BLaER1 (cell line): ENCODE measurements at regions not wholly inside any gene's neighbourhood (a gene's known extent, or its start where the extent isn't known, plus 50 kb on each side); places are given as distances from the start of the nearest gene placed in this dataset.

Experiments
- H3K27ac ChIP-seq: shearing (Covaris generic); formaldehyde crosslinking; 2 replicates; pipeline ENCODE4 v1.8.1; 2022
- H3K27me3 ChIP-seq: shearing (Covaris generic); formaldehyde crosslinking; 2 replicates; pipeline ENCODE4 v1.8.1; 2022
- H3K36me3 ChIP-seq: shearing (Covaris generic); formaldehyde crosslinking; 2 replicates; pipeline ENCODE4 v1.8.1; 2022
- H3K4me1 ChIP-seq: shearing (Covaris generic); formaldehyde crosslinking; 2 replicates; pipeline ENCODE4 v1.8.1; 2022
- H3K4me2 ChIP-seq: shearing (Covaris generic); formaldehyde crosslinking; 2 replicates; pipeline ENCODE4 v1.8.1; 2022
- H3K4me3 ChIP-seq: shearing (Covaris generic); formaldehyde crosslinking; 2 replicates; pipeline ENCODE4 v1.8.1; 2022
- H3K9ac ChIP-seq: shearing (Covaris generic); formaldehyde crosslinking; 2 replicates; pipeline ENCODE4 v1.8.1; 2022
- H3K9me3 ChIP-seq: shearing (Covaris generic); formaldehyde crosslinking; 2 replicates; pipeline ENCODE4 v1.8.1; 2022
- H4K20me1 ChIP-seq: shearing (Covaris generic); formaldehyde crosslinking; 2 replicates; pipeline ENCODE4 v1.8.1; 2022
- Cebpa-rat ChIP-seq: shearing (Covaris generic); IDR thresholded peaks from 2 replicates; pipeline ENCODE4 v1.8.1; 2022

DNA sequence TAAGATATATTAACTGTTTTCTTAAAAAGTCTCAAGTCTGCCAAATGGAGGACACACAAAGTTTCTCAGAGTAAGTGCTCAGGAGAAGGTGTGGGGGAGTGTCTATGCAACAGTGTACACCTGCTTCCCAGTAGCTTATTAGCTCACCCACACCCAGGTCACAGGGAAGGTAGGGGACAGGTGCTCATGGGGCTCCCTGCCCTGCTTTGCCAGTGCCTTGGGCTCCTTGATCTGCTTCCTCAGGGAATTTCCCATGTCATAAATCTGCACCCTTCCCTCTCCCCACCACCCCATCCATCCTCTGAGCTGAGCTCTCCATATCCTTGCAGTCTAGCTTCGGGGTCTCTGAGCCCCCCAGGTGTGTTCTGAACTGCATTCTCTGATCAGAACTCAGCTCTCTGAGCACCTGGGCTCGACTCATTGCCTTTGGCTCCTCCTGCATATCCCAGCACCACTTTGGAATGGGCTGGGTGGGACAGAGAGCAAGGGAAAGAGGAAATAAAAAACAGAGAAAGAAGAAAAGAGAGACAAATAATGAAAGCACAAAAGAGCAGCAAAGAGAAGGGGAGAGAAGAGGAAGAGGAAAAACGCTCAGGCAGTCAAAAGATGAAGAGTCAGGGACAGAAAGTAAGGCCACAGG, 87.0 kb upstream of the ATP1B1 start:
- no peak overlapping the region for H3K27ac ChIP-seq
- H3K9me3 ChIP-seq, result no peaks in the 10 kb centered on the region
- H3K27me3 ChIP-seq, result no peaks in the 10 kb centered on the region
- H3K36me3 ChIP-seq, result no peaks in the 10 kb centered on the region
- H3K9ac ChIP-seq, result no peak overlapping the region
- H4K20me1 ChIP-seq, result no peaks in the 10 kb centered on the region
- H3K4me3 ChIP-seq, result no peak overlapping the region
- no peak for TF ChIP-seq Cebpa-rat
- H3K4me2 ChIP-seq, result no peak overlapping the region
- H3K4me1 ChIP-seq, result no peaks in the 10 kb centered on the region

DNA sequence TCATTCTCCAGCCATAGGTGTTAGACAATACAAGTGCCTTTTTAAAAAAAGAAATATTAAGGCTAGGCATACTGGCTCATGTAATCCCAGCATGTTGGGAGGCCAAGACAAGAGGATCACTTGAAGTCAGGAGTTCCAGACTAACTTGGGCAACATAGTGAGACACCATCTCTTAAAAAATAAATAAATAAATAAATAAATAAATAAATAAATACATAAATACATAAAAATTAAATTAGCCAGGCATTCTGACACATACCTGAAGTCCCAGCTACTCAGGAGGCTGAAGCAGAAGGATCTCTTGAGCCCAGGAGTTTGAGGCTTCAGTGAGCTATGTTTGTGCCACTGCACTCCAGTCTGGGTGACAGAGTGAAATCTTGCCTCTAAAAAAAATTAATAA, 85.8 kb upstream of the ATP1B1 start:
- Histone ChIP-seq H4K20me1 (no peaks in the 10 kb centered on the region), H3K9ac (no peak overlapping the region), H3K4me1 (peaks cover 10% of the 10 kb centered on the region), H3K36me3 (no peaks in the 10 kb centered on the region), H3K27ac (no peak overlapping the region), H3K4me2 (no peak overlapping the region), H3K4me3 (no peak overlapping the region), H3K27me3 (no peaks in the 10 kb centered on the region), H3K9me3 (no peaks in the 10 kb centered on the region)
- TF ChIP-seq Cebpa-rat, result no peak

DNA sequence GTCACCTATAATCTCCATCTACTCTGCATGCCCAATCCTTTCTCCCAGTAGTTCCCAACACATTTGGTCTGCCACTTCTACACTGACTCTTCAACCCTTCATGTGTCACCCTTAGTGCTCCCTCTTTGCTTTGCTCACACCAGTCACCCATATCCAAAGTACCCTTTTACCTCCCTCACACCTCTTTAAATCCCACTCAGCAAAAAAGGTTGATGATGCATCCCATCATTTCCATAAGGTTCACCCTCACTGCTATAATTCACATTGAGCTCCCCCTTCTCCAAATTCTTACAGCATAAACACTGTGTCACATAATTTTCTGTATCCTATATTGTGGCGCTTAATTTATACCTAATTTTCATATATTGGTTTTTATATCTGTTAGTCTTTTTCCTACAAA, 83.8 kb upstream of the ATP1B1 start:
- Histone ChIP-seq H3K9ac (no peak overlapping the region), H3K4me1 (peaks cover 14% of the 10 kb centered on the region), H4K20me1 (no peaks in the 10 kb centered on the region), H3K4me2 (no peak overlapping the region), H3K4me3 (no peak overlapping the region), H3K9me3 (no peaks in the 10 kb centered on the region), H3K27ac (no peak overlapping the region), H3K36me3 (no peaks in the 10 kb centered on the region), H3K27me3 (no peaks in the 10 kb centered on the region)
- TF ChIP-seq Cebpa-rat, result no peak

DNA sequence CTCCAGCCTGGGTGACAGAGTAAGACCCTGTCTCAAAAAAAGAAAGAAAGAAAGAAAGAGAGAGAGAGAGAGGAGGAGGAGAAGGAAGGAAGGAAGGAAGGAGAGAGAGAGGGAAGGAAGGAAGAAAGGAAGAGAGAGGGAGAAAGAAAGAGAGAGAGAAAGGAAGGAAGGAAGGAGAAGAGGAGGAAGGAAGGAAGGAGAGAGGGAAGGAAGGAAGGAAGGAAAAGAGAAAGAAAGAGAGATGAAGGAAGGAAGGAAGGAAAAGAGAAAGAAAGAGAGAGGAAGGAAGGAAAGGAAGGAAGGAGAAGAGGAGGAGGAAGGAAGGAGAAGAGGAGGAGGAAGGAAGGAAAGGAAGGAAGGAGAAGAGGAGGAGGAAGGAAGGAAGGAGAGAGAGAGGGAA, 82.2 kb upstream of the ATP1B1 start:
- Histone ChIP-seq H3K9ac (no peak overlapping the region), H4K20me1 (no peaks in the 10 kb centered on the region), H3K27me3 (no peaks in the 10 kb centered on the region), H3K4me1 (peaks cover 23% of the 10 kb centered on the region), H3K4me3 (no peak overlapping the region), H3K36me3 (no peaks in the 10 kb centered on the region), H3K9me3 (no peaks in the 10 kb centered on the region), H3K4me2 (no peak overlapping the region), H3K27ac (no peak overlapping the region)
- TF ChIP-seq Cebpa-rat, result no peak

DNA sequence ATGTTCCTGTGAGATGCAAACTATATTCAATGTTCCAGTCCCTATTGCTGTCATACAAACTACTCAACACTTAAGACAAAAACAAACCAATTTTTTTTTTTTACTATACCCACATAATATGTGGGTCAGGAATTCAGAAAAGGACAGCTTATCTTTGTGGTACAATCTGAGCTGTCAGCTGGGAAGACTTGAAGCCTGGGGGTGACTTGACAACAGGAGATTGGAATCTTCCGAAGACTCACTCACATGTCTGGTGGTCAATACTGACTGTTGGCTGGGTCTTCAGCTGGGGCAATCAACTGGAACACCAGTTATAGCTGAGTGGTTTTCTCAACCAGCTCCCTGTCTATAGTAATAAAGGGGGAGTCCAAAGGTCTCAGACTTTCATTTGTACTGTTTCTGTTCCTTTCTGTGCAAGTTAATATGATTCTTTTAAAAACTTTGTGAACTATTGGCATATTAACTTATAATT, 81.7 kb upstream of the ATP1B1 start:
- no peaks in the 10 kb centered on the region for H3K27me3 ChIP-seq
- H3K9me3 ChIP-seq, result no peaks in the 10 kb centered on the region
- H3K9ac ChIP-seq, result no peak overlapping the region
- no peak for TF ChIP-seq Cebpa-rat
- H3K4me3 ChIP-seq, result no peak overlapping the region
- no peaks in the 10 kb centered on the region for H4K20me1 ChIP-seq
- H3K4me2 ChIP-seq, result peak overlapping the region; percentile 61
- H3K4me1 ChIP-seq, result peaks cover 23% of the 10 kb centered on the region
- 0 out of 2 replicates have a peak overlapping the region, but pooled peaks have one; percentile 8 for H3K27ac ChIP-seq
- H3K36me3 ChIP-seq, result no peaks in the 10 kb centered on the region

DNA sequence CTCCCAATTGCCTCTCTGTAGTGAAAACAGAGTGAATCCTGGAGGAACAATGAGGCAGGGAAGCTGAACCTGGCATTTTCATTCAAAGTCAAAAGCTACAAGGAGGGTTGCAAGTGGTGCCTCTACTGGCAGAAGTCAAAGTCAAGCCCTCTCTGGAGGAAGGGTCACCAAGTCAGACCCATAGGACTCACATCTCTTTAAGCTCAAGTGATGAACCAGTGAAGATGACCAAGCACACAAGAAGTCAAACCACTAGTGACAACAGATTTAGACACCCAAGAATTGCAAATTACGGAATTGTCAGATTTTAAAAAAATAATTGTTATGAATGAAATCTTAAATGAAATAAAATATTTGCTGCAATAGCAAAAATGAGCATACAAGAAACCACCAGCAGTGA, 81.1 kb upstream of the ATP1B1 start:
- no peaks in the 10 kb centered on the region for H3K9me3 ChIP-seq
- H3K4me2 ChIP-seq, result peak overlapping the region; percentile 61
- no peak for TF ChIP-seq Cebpa-rat
- peaks cover 23% of the 10 kb centered on the region for H3K4me1 ChIP-seq
- H3K27me3 ChIP-seq, result no peaks in the 10 kb centered on the region
- H3K27ac ChIP-seq, result 0 out of 2 replicates have a peak overlapping the region, but pooled peaks have one; percentile 8
- H3K36me3 ChIP-seq, result no peaks in the 10 kb centered on the region
- H3K4me3 ChIP-seq, result no peak overlapping the region
- no peak overlapping the region for H3K9ac ChIP-seq
- no peaks in the 10 kb centered on the region for H4K20me1 ChIP-seq

DNA sequence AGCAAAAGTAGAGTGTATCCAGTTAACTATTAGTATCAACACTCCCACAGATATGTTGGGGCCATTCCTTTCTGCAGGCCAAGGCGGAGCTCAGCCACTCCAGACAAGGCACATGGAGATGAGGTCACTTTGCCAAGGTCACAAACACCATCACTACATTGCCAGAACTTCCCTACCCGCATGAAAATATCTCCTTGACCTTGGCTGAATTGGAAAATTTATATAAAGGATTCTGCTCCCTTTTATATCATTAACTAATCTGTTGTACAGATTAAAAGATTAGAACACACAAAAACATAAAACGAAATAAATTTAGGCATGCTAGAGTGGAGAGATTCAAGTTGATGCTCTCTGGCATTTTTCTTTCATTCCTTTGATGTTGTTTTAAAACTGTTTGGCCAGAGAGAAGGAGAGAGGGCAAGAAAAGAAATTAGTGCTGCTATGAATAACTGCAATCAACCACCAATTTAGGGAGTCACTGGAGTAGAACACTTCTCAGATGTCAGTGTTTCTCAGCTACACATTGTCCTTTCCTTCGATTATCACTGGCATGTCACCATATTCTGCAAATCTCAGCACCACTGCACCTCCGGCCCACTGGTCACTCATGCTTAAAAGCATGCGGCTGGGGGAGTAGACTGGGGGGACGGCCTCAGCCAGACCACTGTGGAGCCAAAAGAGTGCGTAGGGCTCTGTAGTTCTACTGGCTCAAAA, 78.7 kb upstream of the ATP1B1 start:
- Histone ChIP-seq H3K36me3 (no peaks in the 10 kb centered on the region), H4K20me1 (no peaks in the 10 kb centered on the region), H3K4me2 (peak overlapping the region; percentile 57), H3K27me3 (no peaks in the 10 kb centered on the region), H3K27ac (no peak overlapping the region), H3K4me3 (no peak overlapping the region), H3K4me1 (peaks cover 23% of the 10 kb centered on the region), H3K9ac (no peak overlapping the region), H3K9me3 (no peaks in the 10 kb centered on the region)
- no peak for TF ChIP-seq Cebpa-rat

DNA sequence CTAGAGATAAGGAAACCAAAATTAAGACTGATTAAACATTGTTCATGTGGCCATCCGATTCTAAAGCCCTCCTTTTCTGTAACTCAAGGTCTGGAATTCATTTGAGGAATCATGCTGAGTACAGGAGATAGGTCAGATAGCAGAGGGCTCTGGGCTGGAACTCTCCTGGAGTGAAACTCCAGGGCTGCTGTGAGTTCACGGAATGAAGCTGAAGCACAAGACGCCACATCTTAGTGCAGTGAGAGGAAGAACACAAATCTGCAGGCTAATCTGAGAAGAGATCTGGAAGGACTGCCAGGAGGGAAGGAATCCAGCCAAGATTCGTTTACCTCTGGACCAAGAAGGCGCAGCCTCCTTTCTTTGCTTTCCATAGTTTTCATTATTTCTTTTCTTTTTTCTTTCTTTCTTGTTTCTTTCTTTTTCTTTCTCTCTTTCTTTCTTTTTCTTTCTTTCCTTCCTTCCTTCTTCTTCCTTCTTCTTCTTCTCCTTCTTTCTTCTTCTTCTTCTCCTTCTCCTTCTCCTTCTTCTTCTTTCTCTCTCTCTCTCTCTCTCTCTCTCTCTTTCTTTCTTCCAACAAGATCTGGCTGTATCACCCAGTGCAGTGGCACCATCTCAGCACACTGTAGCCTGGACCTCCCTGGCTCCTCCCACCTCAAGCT, 74.8 kb upstream of the ATP1B1 start:
- Histone ChIP-seq H3K36me3 (no peaks in the 10 kb centered on the region), H3K9ac (no peak overlapping the region), H4K20me1 (no peaks in the 10 kb centered on the region), H3K9me3 (peaks cover 10% of the 10 kb centered on the region), H3K27me3 (no peaks in the 10 kb centered on the region), H3K4me1 (peaks cover 13% of the 10 kb centered on the region), H3K27ac (no peak overlapping the region), H3K4me2 (no peak overlapping the region), H3K4me3 (no peak overlapping the region)
- no peak for TF ChIP-seq Cebpa-rat

DNA sequence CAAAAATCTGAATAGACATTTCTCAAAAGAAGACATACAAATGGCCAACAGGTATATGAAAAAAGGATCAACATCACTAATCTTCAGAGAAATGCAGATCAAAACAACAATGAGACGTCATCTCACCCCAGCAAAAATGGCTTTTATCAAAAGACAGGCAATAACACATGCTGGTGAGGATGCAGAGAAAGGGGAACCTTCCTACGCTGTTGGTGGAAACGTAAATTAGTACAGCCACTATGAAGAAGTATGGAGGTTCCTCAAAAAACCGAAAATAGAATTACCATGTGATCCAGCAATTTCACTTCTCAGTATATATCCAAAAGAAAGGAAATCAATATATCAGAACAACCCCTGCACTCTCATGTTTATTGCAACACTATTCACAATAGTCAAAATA, 65.1 kb upstream of the ATP1B1 start:
- Histone ChIP-seq H3K36me3 (no peaks in the 10 kb centered on the region), H3K4me1 (peaks cover 31% of the 10 kb centered on the region), H3K9me3 (peaks cover 16% of the 10 kb centered on the region), H3K9ac (no peak overlapping the region), H3K4me3 (no peak overlapping the region), H3K4me2 (no peak overlapping the region), H4K20me1 (no peaks in the 10 kb centered on the region), H3K27me3 (no peaks in the 10 kb centered on the region), H3K27ac (no peak overlapping the region)
- no peak for TF ChIP-seq Cebpa-rat

DNA sequence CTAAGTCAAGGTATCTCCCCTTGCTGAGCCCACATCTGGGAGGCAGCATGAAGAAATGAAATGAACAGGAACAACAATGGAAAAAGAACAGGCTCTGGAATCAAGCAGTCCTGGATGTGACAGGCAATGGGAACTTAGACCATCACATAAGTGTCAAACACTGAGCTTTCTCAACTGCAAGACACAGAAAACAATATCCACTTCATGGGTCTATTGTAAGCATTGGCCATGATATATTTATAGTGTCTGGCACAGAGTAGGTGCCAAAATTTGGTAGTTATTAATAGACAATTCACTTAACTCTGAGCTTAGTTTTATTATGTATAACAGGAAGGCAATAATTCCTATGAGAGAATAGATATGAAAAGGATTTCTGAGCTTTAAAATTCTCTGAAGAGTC, 64.1 kb upstream of the ATP1B1 start:
- H3K4me1 ChIP-seq, result peaks cover 31% of the 10 kb centered on the region
- H3K4me2 ChIP-seq, result no peak overlapping the region
- H3K4me3 ChIP-seq, result no peak overlapping the region
- H3K9ac ChIP-seq, result no peak overlapping the region
- H3K36me3 ChIP-seq, result no peaks in the 10 kb centered on the region
- H3K27me3 ChIP-seq, result no peaks in the 10 kb centered on the region
- H4K20me1 ChIP-seq, result no peaks in the 10 kb centered on the region
- no peak overlapping the region for H3K27ac ChIP-seq
- peaks cover 6% of the 10 kb centered on the region for H3K9me3 ChIP-seq
- no peak for TF ChIP-seq Cebpa-rat
